DND-41 (cell line): ENCODE measurements at regions not wholly inside any gene's neighbourhood (a gene's known extent, or its start where the extent isn't known, plus 50 kb on each side); places are given as distances from the start of the nearest gene placed in this dataset.

Experiments used
- ATAC-seq: fragments of 200-7000 bp; cut with Tn5 transposase; 3 replicates; pipeline ENCODE4 v1.9.1; 2021; ENCODE audit warnings: low read depth; ENCODE audit not compliant: insufficient read depth
- DNase-seq: peaks from one replicate; pipeline ENCODE4 v3.0.0-alpha.2; 2020
- H2AFZ ChIP-seq: 2 replicates; pipeline ENCODE4 v1.6.0; 2012; ENCODE audit warnings: low read depth, low read length
- H3K27ac ChIP-seq: 2 replicates; pipeline ENCODE4 v1.5.1; 2012; ENCODE audit warnings: low read length, inconsistent platforms
- H3K27me3 ChIP-seq: fragments of 200-600 bp; sonication (generic); 2 replicates; pipeline ENCODE4 v1.6.0; 2012; ENCODE audit warnings: low read length, mild to moderate bottlenecking, inconsistent platforms; ENCODE audit not compliant: insufficient read depth, poor library complexity
- H3K36me3 ChIP-seq: 2 replicates; pipeline ENCODE4 v1.5.1; 2012; ENCODE audit warnings: low read length, inconsistent platforms; ENCODE audit not compliant: insufficient read depth
- H3K4me1 ChIP-seq: 2 replicates; pipeline ENCODE4 v1.5.1; 2012; ENCODE audit warnings: mild to moderate bottlenecking, low read length; ENCODE audit not compliant: insufficient read depth
- H3K4me2 ChIP-seq: 2 replicates; pipeline ENCODE4 v1.6.0; 2012; ENCODE audit warnings: mild to moderate bottlenecking, moderate library complexity, low read length, inconsistent platforms; ENCODE audit not compliant: insufficient read depth
- H3K4me3 ChIP-seq, 2 experiments: fragments of 200-600 bp in 1 of 2; shearing (Covaris generic) in 1 of 2; 2 replicates each; pipeline ENCODE4 v1.5.1; 2012 to 2016; ENCODE audit warnings: inconsistent platforms in 2 of 2, low read length in 2 of 2, mild to moderate bottlenecking in 2 of 2, low read depth in 1 of 2, moderate library complexity in 1 of 2
- H3K79me2 ChIP-seq: 2 replicates; pipeline ENCODE4 v1.6.0; 2012; ENCODE audit warnings: low read length, inconsistent platforms; ENCODE audit not compliant: insufficient read depth
- H3K9ac ChIP-seq: 2 replicates; pipeline ENCODE4 v1.6.0; 2012; ENCODE audit warnings: low read depth, mild to moderate bottlenecking, inconsistent platforms, low read length, moderate library complexity
- H3K9me3 ChIP-seq: 2 replicates; pipeline ENCODE4 v1.5.1; 2012; ENCODE audit warnings: low read length, moderate library complexity, mild to moderate bottlenecking, inconsistent platforms; ENCODE audit not compliant: insufficient read depth, severe bottlenecking
- H4K20me1 ChIP-seq: 2 replicates; pipeline ENCODE4 v1.6.0; 2012; ENCODE audit warnings: low read length; ENCODE audit not compliant: insufficient read depth
- EZH2 ChIP-seq: IDR thresholded peaks from 3 replicates; pipeline ENCODE4 v1.6.1; 2012; ENCODE audit warnings: borderline replicate concordance, low read depth, mild to moderate bottlenecking, moderate library complexity, low read length, inconsistent platforms; ENCODE audit not compliant: severe bottlenecking
- TF ChIP-seq, protein P1 (sequence below): IDR thresholded peaks from 2 replicates; pipeline ENCODE4 v1.5.1; 2012; ENCODE audit warnings: borderline replicate concordance, low read length, moderate library complexity, mild to moderate bottlenecking; ENCODE audit not compliant: poor library complexity, severe bottlenecking; ENCODE audit errors: extremely low read depth

DNA sequence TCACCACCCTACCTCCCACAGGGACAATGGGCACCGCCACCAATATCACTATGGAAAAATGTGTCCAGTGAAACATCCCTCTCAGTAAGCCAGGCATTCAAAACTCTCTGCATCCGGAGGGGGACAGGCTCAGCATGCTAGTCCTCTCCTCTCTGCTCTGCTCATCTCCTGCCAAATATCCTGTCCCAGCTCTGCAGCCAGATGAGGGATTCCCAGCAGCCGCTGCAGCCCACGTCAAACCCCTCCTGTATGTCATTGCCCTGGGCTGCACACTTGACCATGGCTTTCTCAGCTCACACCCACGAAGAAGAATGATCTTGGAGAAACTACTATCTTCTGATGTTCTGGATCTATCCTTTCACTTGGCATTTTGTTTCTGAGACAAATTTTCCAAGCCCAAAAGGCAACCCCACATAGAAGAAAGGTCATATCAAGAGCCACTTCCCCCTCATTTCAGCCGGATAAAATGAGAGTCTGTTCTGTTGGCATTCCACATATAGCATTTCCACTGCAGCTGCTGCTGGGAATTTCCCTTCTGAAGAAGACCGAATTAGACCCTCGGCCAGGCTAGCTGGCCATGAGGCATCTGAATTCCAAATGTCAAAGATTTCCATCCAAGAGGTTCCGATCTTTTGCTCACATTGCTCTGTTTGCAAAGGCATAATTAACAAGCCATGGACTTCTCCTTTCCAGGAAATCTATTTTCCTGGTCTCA, 338.0 kb downstream of the ACTL7B start:
- TF ChIP-seq EZH2: no peak
- TF ChIP-seq, protein P1, sequence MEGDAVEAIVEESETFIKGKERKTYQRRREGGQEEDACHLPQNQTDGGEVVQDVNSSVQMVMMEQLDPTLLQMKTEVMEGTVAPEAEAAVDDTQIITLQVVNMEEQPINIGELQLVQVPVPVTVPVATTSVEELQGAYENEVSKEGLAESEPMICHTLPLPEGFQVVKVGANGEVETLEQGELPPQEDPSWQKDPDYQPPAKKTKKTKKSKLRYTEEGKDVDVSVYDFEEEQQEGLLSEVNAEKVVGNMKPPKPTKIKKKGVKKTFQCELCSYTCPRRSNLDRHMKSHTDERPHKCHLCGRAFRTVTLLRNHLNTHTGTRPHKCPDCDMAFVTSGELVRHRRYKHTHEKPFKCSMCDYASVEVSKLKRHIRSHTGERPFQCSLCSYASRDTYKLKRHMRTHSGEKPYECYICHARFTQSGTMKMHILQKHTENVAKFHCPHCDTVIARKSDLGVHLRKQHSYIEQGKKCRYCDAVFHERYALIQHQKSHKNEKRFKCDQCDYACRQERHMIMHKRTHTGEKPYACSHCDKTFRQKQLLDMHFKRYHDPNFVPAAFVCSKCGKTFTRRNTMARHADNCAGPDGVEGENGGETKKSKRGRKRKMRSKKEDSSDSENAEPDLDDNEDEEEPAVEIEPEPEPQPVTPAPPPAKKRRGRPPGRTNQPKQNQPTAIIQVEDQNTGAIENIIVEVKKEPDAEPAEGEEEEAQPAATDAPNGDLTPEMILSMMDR: no peak
- no peaks in the 10 kb centered on the region for H3K9me3 ChIP-seq
- H3K27me3 ChIP-seq: no peaks in the 10 kb centered on the region
- H2AFZ ChIP-seq: no peak overlapping the region
- H3K36me3 ChIP-seq: no peaks in the 10 kb centered on the region
- H3K4me3 ChIP-seq: no peak overlapping the region
- no peak for DNase-seq
- no peak overlapping the region for H3K4me2 ChIP-seq
- no peaks in the 10 kb centered on the region for H4K20me1 ChIP-seq
- no peak for ATAC-seq
- H3K9ac ChIP-seq: no peak overlapping the region
- no peaks in the 10 kb centered on the region for H3K79me2 ChIP-seq
- no peaks in the 10 kb centered on the region for H3K4me1 ChIP-seq
- H3K27ac ChIP-seq: no peak overlapping the region

DNA sequence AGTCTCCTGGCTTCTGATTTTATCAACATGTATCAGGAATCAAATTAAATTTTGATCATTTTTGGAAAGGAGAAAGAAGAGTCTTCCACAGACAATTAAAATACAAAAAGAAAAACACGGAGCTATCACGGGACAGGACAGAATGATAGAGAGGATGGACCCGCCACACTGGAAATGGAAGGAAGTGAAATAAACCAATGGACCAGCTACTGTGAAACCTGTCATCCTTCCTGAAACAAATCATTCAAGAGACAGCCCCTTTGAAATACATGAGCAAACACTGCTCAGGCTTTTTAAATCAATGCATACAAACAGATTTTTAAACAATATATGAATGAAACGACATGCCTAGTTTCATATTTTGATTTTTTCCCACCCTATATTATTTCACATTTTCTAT, 339.4 kb downstream of the ACTL7B start:
- DNase-seq (no peak), ATAC-seq (no peak)
- H3K36me3 ChIP-seq: no peaks in the 10 kb centered on the region
- H3K4me3 ChIP-seq: no peak overlapping the region
- no peak overlapping the region for H3K27ac ChIP-seq
- no peaks in the 10 kb centered on the region for H3K79me2 ChIP-seq
- H3K27me3 ChIP-seq: no peaks in the 10 kb centered on the region
- H4K20me1 ChIP-seq: no peaks in the 10 kb centered on the region
- H3K4me2 ChIP-seq: no peak overlapping the region
- H2AFZ ChIP-seq: no peak overlapping the region
- no peak overlapping the region for H3K9ac ChIP-seq
- no peaks in the 10 kb centered on the region for H3K4me1 ChIP-seq
- H3K9me3 ChIP-seq: no peaks in the 10 kb centered on the region
- no peak for TF ChIP-seq EZH2
- TF ChIP-seq, protein P1: no peak

DNA sequence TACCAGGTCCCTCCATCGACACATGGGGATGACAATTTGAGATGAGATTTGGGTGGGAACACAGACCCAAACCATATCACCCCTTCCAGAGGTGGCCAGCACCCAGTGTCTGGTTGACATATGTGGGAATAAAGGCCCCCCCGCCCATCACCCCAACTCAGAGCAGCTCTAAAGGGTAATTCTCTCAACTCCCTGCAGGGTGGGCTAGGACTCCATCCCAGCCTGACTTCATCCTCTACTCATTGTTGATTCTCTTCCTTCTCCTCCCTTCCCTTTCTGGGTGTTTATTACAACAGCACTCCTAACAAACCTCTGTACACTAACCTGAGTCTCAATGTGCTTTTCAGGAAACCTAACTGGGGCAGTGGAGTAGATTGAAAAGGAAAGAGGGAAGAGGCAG, 339.9 kb downstream of the ACTL7B start:
- no peak for DNase-seq
- no peaks in the 10 kb centered on the region for H3K79me2 ChIP-seq
- H4K20me1 ChIP-seq: no peaks in the 10 kb centered on the region
- H3K4me3 ChIP-seq: no peak overlapping the region
- no peak overlapping the region for H2AFZ ChIP-seq
- no peak for TF ChIP-seq EZH2
- TF ChIP-seq, protein P1: no peak
- H3K4me1 ChIP-seq: no peaks in the 10 kb centered on the region
- H3K4me2 ChIP-seq: no peak overlapping the region
- no peak overlapping the region for H3K27ac ChIP-seq
- H3K9me3 ChIP-seq: no peaks in the 10 kb centered on the region
- no peak overlapping the region for H3K9ac ChIP-seq
- no peaks in the 10 kb centered on the region for H3K36me3 ChIP-seq
- no peaks in the 10 kb centered on the region for H3K27me3 ChIP-seq
- ATAC-seq: no peak
